Esophagus muscularis mucosa (tissue), 4 donors: ENCODE measurements at regions not wholly inside any gene's neighbourhood (a gene's known extent, or its start where the extent isn't known, plus 50 kb on each side); places are given as distances from the start of the nearest gene placed in this dataset.

Source experiments
- DNase-seq: peaks from one replicate; pipeline ENCODE4 v3.0.0-alpha.2; 2017; ENCODE audit errors: extremely low spot score
- H3K27ac ChIP-seq, 4 donors: fragments of 200-600 bp; sonication (generic); replicated peaks in 1 of 4; 1 replicate in 3 of 4; 2 replicates in 1 of 4; pipeline ENCODE4 v1.5.1; 2016 to 2019; ENCODE audit warnings: mild to moderate bottlenecking in 1 of 4
- H3K27me3 ChIP-seq, 4 donors: fragments of 200-600 bp; sonication (generic); one replicate each; pipeline versions ENCODE4 v1.5.1 to v1.6.0; 2016 to 2019
- H3K36me3 ChIP-seq, 4 donors: fragments of 200-600 bp; sonication (generic); one replicate each; pipeline ENCODE4 v1.5.1; 2016 to 2019
- H3K4me1 ChIP-seq, 4 donors: fragments of 200-600 bp; sonication (generic); one replicate each; pipeline ENCODE4 v1.5.1; 2016 to 2019
- H3K4me3 ChIP-seq, 4 donors: fragments of 200-600 bp; sonication (generic); 1 replicate in 2 of 4; 2 replicates in 2 of 4; pipeline ENCODE4 v1.5.1; 2016 to 2019; ENCODE audit warnings: mild to moderate bottlenecking in 4 of 4, moderate library complexity in 1 of 4
- H3K9me3 ChIP-seq, 4 donors: fragments of 200-600 bp; sonication (generic); 1 replicate in 3 of 4; 2 replicates in 1 of 4; pipeline ENCODE4 v1.5.1; 2016 to 2019
- CTCF ChIP-seq, 3 experiments: fragments of 200-600 bp in 2 of 3; fragments of 450-650 bp in 1 of 3; sonication (generic) in 2 of 3; IDR thresholded peaks; one replicate each; pipeline ENCODE4 v1.5.1; 2017 to 2019; ENCODE audit warnings: antibody characterized with exemption in 3 of 3, mild to moderate bottlenecking in 2 of 3, moderate library complexity in 1 of 3
- EP300 ChIP-seq: sonication (generic); formaldehyde crosslinking; IDR thresholded peaks from one replicate; pipeline ENCODE4 v1.6.1; 2017; ENCODE audit warnings: antibody characterized with exemption
- POLR2A ChIP-seq: fragments of 450-650 bp; IDR thresholded peaks from one replicate; pipeline ENCODE4 v1.6.1; 2017; ENCODE audit warnings: antibody characterized with exemption, moderate library complexity, mild to moderate bottlenecking, low read depth
- POLR2AphosphoS5 ChIP-seq, 2 donors: sonication (generic); formaldehyde crosslinking; IDR thresholded peaks; one replicate each; pipeline ENCODE4 v1.6.1; 2017; ENCODE audit warnings: antibody characterized with exemption in 2 of 2
- WGBS: methylation state at CpG from one replicate; pipeline ENCODE4 v1.1.5; 2018; 5-methylcytosine and 5-hydroxymethylcytosine counted together
- intact Hi-C: fragments of 100-400 bp; cut with DNase I; formaldehyde crosslinking; loops from one replicate; pipeline ENCODE4 v1.15.1; 2023

- H3K4me1 ChIP-seq = peaks cover 0 to 10% (median 7%) of the 10 kb centered on the region in 4 donors
- no peak overlapping the region for H3K4me3 ChIP-seq
- intact Hi-C loops = no loop called here
- WGBS = 86% methylated on average over 3 of the region's 3 CpGs
- no peaks in the 10 kb centered on the region for H3K27me3 ChIP-seq
- H3K27ac ChIP-seq = no peak overlapping the region
- no peak for DNase-seq
- no peak for TF ChIP-seq POLR2A
- TF ChIP-seq EP300 = no peak
- no peak for TF ChIP-seq CTCF (IDR thresholded peaks at IDR 0.05)
- no peak for TF ChIP-seq POLR2AphosphoS5 (IDR thresholded peaks at IDR 0.05)
- no peaks in the 10 kb centered on the region for H3K9me3 ChIP-seq
- H3K36me3 ChIP-seq = no peaks in the 10 kb centered on the region
These were observed 247.1 kb downstream of the OSR1 start for GRCh38 chr2:19111354-19111753.

- Histone ChIP-seq H3K27me3 (no peaks in the 10 kb centered on the region), H3K4me3 (no peak overlapping the region), H3K27ac (no peak overlapping the region), H3K36me3 (no peaks in the 10 kb centered on the region), H3K4me1 (peaks cover 0 to 6% (median 2%) of the 10 kb centered on the region in 4 donors), H3K9me3 (no peaks in the 10 kb centered on the region)
- intact Hi-C loops = no loop called here
- TF ChIP-seq POLR2A = no peak
- no peak for DNase-seq
- 91% methylated on average over 5 of the region's 5 CpGs for WGBS
These were observed 248.9 kb downstream of the OSR1 start for GRCh38 chr2:19109518-19109917.

- no peak for TF ChIP-seq CTCF (IDR thresholded peaks at IDR 0.05)
- H3K4me3 ChIP-seq = no peak overlapping the region
- intact Hi-C loops = no loop called here
- H3K36me3 ChIP-seq = no peaks in the 10 kb centered on the region
- 75% methylated on average over 1 of the region's 1 CpG for WGBS
- H3K9me3 ChIP-seq = no peaks in the 10 kb centered on the region
- DNase-seq = no peak
- H3K4me1 ChIP-seq = peaks cover 0 to 16% (median 12%) of the 10 kb centered on the region in 4 donors
- H3K27ac ChIP-seq = no peak overlapping the region
- H3K27me3 ChIP-seq = no peaks in the 10 kb centered on the region
These were observed 252.0 kb downstream of the OSR1 start for GRCh38 chr2:19106376-19106775.

- intact Hi-C loops = no loop called here
- H3K4me1 ChIP-seq = peaks cover 0 to 16% (median 12%) of the 10 kb centered on the region in 4 donors
- H3K27me3 ChIP-seq = no peaks in the 10 kb centered on the region
- TF ChIP-seq POLR2AphosphoS5 (IDR thresholded peaks at IDR 0.05) (no peak), CTCF (IDR thresholded peaks at IDR 0.05) (no peak), POLR2A (no peak), EP300 (no peak)
- no peaks in the 10 kb centered on the region for H3K9me3 ChIP-seq
- no peaks in the 10 kb centered on the region for H3K36me3 ChIP-seq
- no peak overlapping the region for H3K27ac ChIP-seq
- DNase-seq = no peak
- H3K4me3 ChIP-seq = no peak overlapping the region
- 94% methylated on average over 4 of the region's 4 CpGs for WGBS
These were observed 253.9 kb downstream of the OSR1 start for GRCh38 chr2:19104503-19104902.

- no peak for DNase-seq
- Histone ChIP-seq H3K36me3 (no peaks in the 10 kb centered on the region), H3K9me3 (no peaks in the 10 kb centered on the region), H3K27ac (no peak overlapping the region), H3K4me3 (no peak overlapping the region), H3K4me1 (peaks cover 0 to 16% (median 12%) of the 10 kb centered on the region in 4 donors), H3K27me3 (no peaks in the 10 kb centered on the region)
- peak; percentile 28 for TF ChIP-seq EP300
- TF ChIP-seq POLR2A = no peak
- WGBS = 65% methylated on average over 4 of the region's 4 CpGs
- intact Hi-C loops = no loop called here
These were observed 255.6 kb downstream of the OSR1 start for GRCh38 chr2:19102696-19103423.

- intact Hi-C loops = no loop called here
These were observed 256.5 kb downstream of the OSR1 start for GRCh38 chr2:19101968-19102367.

More at GRCh38 chr2:19101968-19102367, 256.5 kb downstream of the OSR1 start:
- Histone ChIP-seq H3K36me3 (no peaks in the 10 kb centered on the region), H3K27me3 (no peaks in the 10 kb centered on the region), H3K4me1 (peaks cover 0 to 16% (median 12%) of the 10 kb centered on the region in 4 donors), H3K9me3 (no peaks in the 10 kb centered on the region), H3K27ac (no peak overlapping the region), H3K4me3 (no peak overlapping the region)
- DNase-seq = no peak
- 85% methylated on average over 3 of the region's 3 CpGs for WGBS
- TF ChIP-seq POLR2AphosphoS5 (IDR thresholded peaks at IDR 0.05) = no peak
- TF ChIP-seq CTCF (IDR thresholded peaks at IDR 0.05) = no peak
- no peak for TF ChIP-seq POLR2A
- no peak for TF ChIP-seq EP300
